OCI-LY3 (cell line): ENCODE measurements at regions not wholly inside any gene's neighbourhood (a gene's known extent, or its start where the extent isn't known, plus 50 kb on each side); places are given as distances from the start of the nearest gene placed in this dataset.

Experiments used
- H2AFZ ChIP-seq: fragments of 200-600, 300-600 bp; shearing (Covaris generic); 2 replicates; pipeline ENCODE4 v1.6.0; 2014; ENCODE audit warnings: antibody characterized with exemption, low read depth, low read length
- H3K27ac ChIP-seq: fragments of 200-600, 300-600 bp; sonication (generic); 2 replicates; pipeline ENCODE4 v1.5.1; 2014; ENCODE audit warnings: mild to moderate bottlenecking, low read length, moderate library complexity, mixed read lengths
- H3K27me3 ChIP-seq: fragments of 200-600, 300-600 bp; sonication (generic); 2 replicates; pipeline ENCODE4 v1.6.1; 2014; ENCODE audit warnings: low read depth, low read length, mixed read lengths
- H3K36me3 ChIP-seq: fragments of 200-600, 300-600 bp; sonication (generic); replicated peaks from 2 replicates; pipeline ENCODE3; 2014; ENCODE audit warnings: low read depth, low read length, mixed read lengths
- H3K4me1 ChIP-seq: fragments of 300-600, 200-600 bp; sonication (generic); 2 replicates; pipeline ENCODE4 v1.6.1; 2014; ENCODE audit warnings: low read length, mixed read lengths
- H3K4me2 ChIP-seq: fragments of 200-600, 300-600 bp; sonication (generic); 2 replicates; pipeline ENCODE4 v1.6.1; 2014; ENCODE audit warnings: low read length, mixed read lengths
- H3K4me3 ChIP-seq: fragments of 300-600, 200-600 bp; sonication (generic); 2 replicates; pipeline ENCODE4 v1.5.1; 2014; ENCODE audit warnings: antibody characterized with exemption, mild to moderate bottlenecking, low read length, moderate library complexity
- H3K79me2 ChIP-seq: fragments of 300-600, 200-600 bp; shearing (Covaris generic); 2 replicates; pipeline ENCODE4 v1.6.1; 2014; ENCODE audit warnings: mild to moderate bottlenecking, low read length, mixed read lengths
- H3K9ac ChIP-seq: fragments of 300-600, 200-600 bp; shearing (Covaris generic); 2 replicates; pipeline ENCODE4 v1.6.0; 2014; ENCODE audit warnings: mild to moderate bottlenecking, low read length, moderate library complexity
- H3K9me3 ChIP-seq: fragments of 200-600, 300-600 bp; shearing (Covaris generic); 2 replicates; pipeline ENCODE4 v1.6.1; 2014; ENCODE audit warnings: low read length, mixed read lengths; ENCODE audit not compliant: insufficient read depth
- H4K20me1 ChIP-seq: fragments of 200-600, 300-600 bp; sonication (generic); 2 replicates; pipeline ENCODE4 v1.6.1; 2016; ENCODE audit warnings: low read length, mixed read lengths; ENCODE audit not compliant: insufficient read depth
- EZH2phosphoT487 ChIP-seq: fragments of 200-600 bp; shearing (Covaris generic); IDR thresholded peaks from 2 replicates; pipeline ENCODE4 v1.6.1; 2018; ENCODE audit warnings: antibody characterized with exemption, mixed run types, low read depth
- TF ChIP-seq, protein P1 (sequence below): fragments of 200-600, 300-600 bp; sonication (generic); IDR thresholded peaks from 2 replicates; pipeline ENCODE4 v1.5.1; 2014; ENCODE audit warnings: antibody characterized with exemption, low read length, low read depth

DNA sequence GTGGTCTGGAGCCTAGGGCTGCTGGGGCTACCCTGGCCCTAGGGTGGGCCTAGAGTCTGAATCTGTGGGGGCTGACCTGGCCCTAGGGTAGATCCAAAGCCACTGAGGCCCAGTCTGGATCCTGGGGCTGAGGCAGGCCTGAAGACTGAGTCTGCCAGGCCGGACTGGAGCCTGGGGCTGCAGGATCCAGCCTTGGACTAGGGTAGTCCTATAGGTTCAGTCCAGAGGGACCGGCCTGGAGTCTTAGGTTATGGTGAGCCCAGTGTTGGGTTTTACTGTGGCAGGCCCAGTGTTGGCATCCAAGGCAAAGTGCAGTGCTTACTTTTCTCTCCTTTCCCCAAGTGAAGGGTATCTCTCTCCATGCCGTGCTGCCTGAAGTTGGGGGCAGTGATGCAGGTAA is 227.9 kb upstream of the TAS2R1 start:
- Histone ChIP-seq H3K9me3 (no peaks in the 10 kb centered on the region), H3K36me3 (no peaks in the 10 kb centered on the region), H4K20me1 (no peaks in the 10 kb centered on the region), H3K27me3 (no peaks in the 10 kb centered on the region), H3K27ac (no peak overlapping the region), H3K4me3 (no peak overlapping the region), H3K4me1 (no peaks in the 10 kb centered on the region), H3K4me2 (no peak overlapping the region), H3K9ac (no peak overlapping the region), H2AFZ (no peak overlapping the region), H3K79me2 (no peaks in the 10 kb centered on the region)
- no peak for TF ChIP-seq EZH2phosphoT487
- TF ChIP-seq, protein P1, sequence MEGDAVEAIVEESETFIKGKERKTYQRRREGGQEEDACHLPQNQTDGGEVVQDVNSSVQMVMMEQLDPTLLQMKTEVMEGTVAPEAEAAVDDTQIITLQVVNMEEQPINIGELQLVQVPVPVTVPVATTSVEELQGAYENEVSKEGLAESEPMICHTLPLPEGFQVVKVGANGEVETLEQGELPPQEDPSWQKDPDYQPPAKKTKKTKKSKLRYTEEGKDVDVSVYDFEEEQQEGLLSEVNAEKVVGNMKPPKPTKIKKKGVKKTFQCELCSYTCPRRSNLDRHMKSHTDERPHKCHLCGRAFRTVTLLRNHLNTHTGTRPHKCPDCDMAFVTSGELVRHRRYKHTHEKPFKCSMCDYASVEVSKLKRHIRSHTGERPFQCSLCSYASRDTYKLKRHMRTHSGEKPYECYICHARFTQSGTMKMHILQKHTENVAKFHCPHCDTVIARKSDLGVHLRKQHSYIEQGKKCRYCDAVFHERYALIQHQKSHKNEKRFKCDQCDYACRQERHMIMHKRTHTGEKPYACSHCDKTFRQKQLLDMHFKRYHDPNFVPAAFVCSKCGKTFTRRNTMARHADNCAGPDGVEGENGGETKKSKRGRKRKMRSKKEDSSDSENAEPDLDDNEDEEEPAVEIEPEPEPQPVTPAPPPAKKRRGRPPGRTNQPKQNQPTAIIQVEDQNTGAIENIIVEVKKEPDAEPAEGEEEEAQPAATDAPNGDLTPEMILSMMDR: no peak

DNA sequence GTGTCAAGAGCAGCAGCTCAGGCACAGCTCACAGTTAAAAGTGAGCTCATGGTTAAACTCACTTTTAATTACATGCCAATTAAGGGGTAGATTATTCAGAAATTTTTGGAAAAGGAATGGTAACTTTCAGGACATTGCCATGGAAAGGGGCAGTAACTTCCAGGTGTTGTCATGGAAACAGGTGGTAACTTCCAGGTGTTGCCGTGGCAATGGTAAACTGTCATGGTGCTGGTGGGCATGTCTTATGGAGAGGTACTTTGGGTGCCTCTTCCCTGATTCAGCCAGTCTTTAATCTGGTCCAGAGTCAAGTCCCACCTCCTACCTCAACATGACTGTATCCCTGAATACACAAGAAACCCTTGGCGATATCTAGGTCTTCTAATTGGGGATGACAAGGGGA is 223.2 kb upstream of the TAS2R1 start:
- Histone ChIP-seq H3K79me2 (no peaks in the 10 kb centered on the region), H4K20me1 (no peaks in the 10 kb centered on the region), H3K4me3 (no peak overlapping the region), H3K9me3 (no peaks in the 10 kb centered on the region), H3K9ac (no peak overlapping the region), H3K4me1 (no peaks in the 10 kb centered on the region), H3K36me3 (no peaks in the 10 kb centered on the region), H2AFZ (no peak overlapping the region), H3K27ac (no peak overlapping the region), H3K27me3 (no peaks in the 10 kb centered on the region), H3K4me2 (no peak overlapping the region)
- no peak for TF ChIP-seq EZH2phosphoT487
- TF ChIP-seq, protein P1: no peak

- Histone ChIP-seq H2AFZ (no peak overlapping the region), H3K4me3 (no peak overlapping the region), H3K27ac (no peak overlapping the region), H3K36me3 (no peaks in the 10 kb centered on the region), H3K4me2 (no peak overlapping the region), H3K4me1 (no peaks in the 10 kb centered on the region), H3K9ac (no peak overlapping the region), H3K9me3 (no peaks in the 10 kb centered on the region), H4K20me1 (no peaks in the 10 kb centered on the region), H3K27me3 (no peaks in the 10 kb centered on the region), H3K79me2 (no peaks in the 10 kb centered on the region)
- TF ChIP-seq, protein P1: no peak
- TF ChIP-seq EZH2phosphoT487: no peak
Measured at GRCh38 chr5:9852671-9853070, 222.5 kb upstream of the TAS2R1 start.

- Histone ChIP-seq H3K4me3 (no peak overlapping the region), H2AFZ (no peak overlapping the region), H4K20me1 (no peaks in the 10 kb centered on the region), H3K27ac (no peak overlapping the region), H3K9ac (no peak overlapping the region), H3K27me3 (no peaks in the 10 kb centered on the region), H3K4me2 (no peak overlapping the region), H3K36me3 (no peaks in the 10 kb centered on the region), H3K79me2 (no peaks in the 10 kb centered on the region), H3K4me1 (no peaks in the 10 kb centered on the region), H3K9me3 (no peaks in the 10 kb centered on the region)
- TF ChIP-seq, protein P1: no peak
- no peak for TF ChIP-seq EZH2phosphoT487
Measured at GRCh38 chr5:9851458-9851857, 221.3 kb upstream of the TAS2R1 start.
